ENCODE measurements at regions not wholly inside any gene's neighbourhood (a gene's known extent, or its start where the extent isn't known, plus 50 kb on each side); places are given as distances from the start of the nearest gene placed in this dataset.

GRCh38 chr7:86411814-86412213 lies 231.9 kb upstream of the GRM3 start:
- no peaks in the 10 kb centered on the region for H3K4me1 ChIP-seq (ENCODE audit: control insufficient read depth in 1 of 2, insufficient read depth in 2 of 2, low read length in 2 of 2)
- H4K20me1 ChIP-seq (ENCODE audit: insufficient read depth) = no peaks in the 10 kb centered on the region
- intact Hi-C loops (cut with micrococcal nuclease) = no loop called here
- no peaks in the 10 kb centered on the region for H3K79me2 ChIP-seq (ENCODE audit: insufficient read depth, low read length)
- H3K9me3 ChIP-seq (ENCODE audit: control insufficient read depth in 1 of 2, insufficient read depth in 1 of 2, low read depth in 1 of 2, low read length in 2 of 2) = no peaks in the 10 kb centered on the region
- H3K36me3 ChIP-seq (ENCODE audit: control insufficient read depth in 1 of 2, insufficient read depth in 2 of 2, low read length in 2 of 2) = no peaks in the 10 kb centered on the region
- no peak overlapping the region for H3K4me2 ChIP-seq (ENCODE audit: low read length)
- RAD21 ChIA-PET (ENCODE audit: low non-redundant PET in 1 of 2, low total read pairs in 2 of 2, uncharacterized antibody in 2 of 2, unreplicated experiment in 2 of 2) = no interaction called here
- no peak overlapping the region for H2AFZ ChIP-seq (ENCODE audit: low read depth, low read length, poor library complexity, severe bottlenecking)
- no peaks in the 10 kb centered on the region for H3K27me3 ChIP-seq (ENCODE audit: insufficient read depth, low read length)
- no peaks in the 10 kb centered on the region for H3K9me2 ChIP-seq (ENCODE audit: insufficient read depth)
- CTCF ChIA-PET = no interaction called here
- ATAC-seq (no peak), DNase-seq (ENCODE audit: low read depth, low spot score) (no peak)
- no peak overlapping the region for H3K4me3 ChIP-seq (replicated peaks in 1 of 2; ENCODE audit: low read depth in 1 of 2, low read length in 2 of 2)
- H3K27ac ChIP-seq (ENCODE audit: low read depth, low read length) = no peak overlapping the region
- no peak overlapping the region for H3K9ac ChIP-seq (ENCODE audit: low read length)
- no TSS peak for BruUV-seq (replicated peaks)
- POLR2A ChIA-PET = no interaction called here
- no peak for TF ChIP-seq EGR1 (IDR thresholded peaks at IDR 0.05; ENCODE audit: low read depth)
- TF ChIP-seq, protein P1, sequence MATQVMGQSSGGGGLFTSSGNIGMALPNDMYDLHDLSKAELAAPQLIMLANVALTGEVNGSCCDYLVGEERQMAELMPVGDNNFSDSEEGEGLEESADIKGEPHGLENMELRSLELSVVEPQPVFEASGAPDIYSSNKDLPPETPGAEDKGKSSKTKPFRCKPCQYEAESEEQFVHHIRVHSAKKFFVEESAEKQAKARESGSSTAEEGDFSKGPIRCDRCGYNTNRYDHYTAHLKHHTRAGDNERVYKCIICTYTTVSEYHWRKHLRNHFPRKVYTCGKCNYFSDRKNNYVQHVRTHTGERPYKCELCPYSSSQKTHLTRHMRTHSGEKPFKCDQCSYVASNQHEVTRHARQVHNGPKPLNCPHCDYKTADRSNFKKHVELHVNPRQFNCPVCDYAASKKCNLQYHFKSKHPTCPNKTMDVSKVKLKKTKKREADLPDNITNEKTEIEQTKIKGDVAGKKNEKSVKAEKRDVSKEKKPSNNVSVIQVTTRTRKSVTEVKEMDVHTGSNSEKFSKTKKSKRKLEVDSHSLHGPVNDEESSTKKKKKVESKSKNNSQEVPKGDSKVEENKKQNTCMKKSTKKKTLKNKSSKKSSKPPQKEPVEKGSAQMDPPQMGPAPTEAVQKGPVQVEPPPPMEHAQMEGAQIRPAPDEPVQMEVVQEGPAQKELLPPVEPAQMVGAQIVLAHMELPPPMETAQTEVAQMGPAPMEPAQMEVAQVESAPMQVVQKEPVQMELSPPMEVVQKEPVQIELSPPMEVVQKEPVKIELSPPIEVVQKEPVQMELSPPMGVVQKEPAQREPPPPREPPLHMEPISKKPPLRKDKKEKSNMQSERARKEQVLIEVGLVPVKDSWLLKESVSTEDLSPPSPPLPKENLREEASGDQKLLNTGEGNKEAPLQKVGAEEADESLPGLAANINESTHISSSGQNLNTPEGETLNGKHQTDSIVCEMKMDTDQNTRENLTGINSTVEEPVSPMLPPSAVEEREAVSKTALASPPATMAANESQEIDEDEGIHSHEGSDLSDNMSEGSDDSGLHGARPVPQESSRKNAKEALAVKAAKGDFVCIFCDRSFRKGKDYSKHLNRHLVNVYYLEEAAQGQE (IDR thresholded peaks at IDR 0.05; ENCODE audit: low read depth) = no peak
- TF ChIP-seq SIN3A (IDR thresholded peaks at IDR 0.05; ENCODE audit: low read depth) = no peak
- no peak for TF ChIP-seq ELF1 (IDR thresholded peaks at IDR 0.05; ENCODE audit: borderline replicate concordance, low read depth)
- no peak for TF ChIP-seq RAD21 (IDR thresholded peaks at IDR 0.05; ENCODE audit: low read depth)
- TF ChIP-seq CTCF (IDR thresholded peaks at IDR 0.05 in 2 of 3, conservative IDR thresholded peaks at IDR 0.05 in 1 of 3; ENCODE audit: borderline replicate concordance in 1 of 3, insufficient read depth in 1 of 3, low read depth in 2 of 3, low read length in 2 of 3) = no peak
- TF ChIP-seq EZH2 (IDR thresholded peaks at IDR 0.05) = no peak
- no peak for TF ChIP-seq CBX3 (IDR thresholded peaks at IDR 0.05; ENCODE audit: low read depth)
- no peak for TF ChIP-seq EZH2phosphoT487 (IDR thresholded peaks at IDR 0.05; ENCODE audit: borderline replicate concordance)
- TF ChIP-seq, protein P2, sequence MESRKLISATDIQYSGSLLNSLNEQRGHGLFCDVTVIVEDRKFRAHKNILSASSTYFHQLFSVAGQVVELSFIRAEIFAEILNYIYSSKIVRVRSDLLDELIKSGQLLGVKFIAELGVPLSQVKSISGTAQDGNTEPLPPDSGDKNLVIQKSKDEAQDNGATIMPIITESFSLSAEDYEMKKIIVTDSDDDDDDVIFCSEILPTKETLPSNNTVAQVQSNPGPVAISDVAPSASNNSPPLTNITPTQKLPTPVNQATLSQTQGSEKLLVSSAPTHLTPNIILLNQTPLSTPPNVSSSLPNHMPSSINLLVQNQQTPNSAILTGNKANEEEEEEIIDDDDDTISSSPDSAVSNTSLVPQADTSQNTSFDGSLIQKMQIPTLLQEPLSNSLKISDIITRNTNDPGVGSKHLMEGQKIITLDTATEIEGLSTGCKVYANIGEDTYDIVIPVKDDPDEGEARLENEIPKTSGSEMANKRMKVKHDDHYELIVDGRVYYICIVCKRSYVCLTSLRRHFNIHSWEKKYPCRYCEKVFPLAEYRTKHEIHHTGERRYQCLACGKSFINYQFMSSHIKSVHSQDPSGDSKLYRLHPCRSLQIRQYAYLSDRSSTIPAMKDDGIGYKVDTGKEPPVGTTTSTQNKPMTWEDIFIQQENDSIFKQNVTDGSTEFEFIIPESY (IDR thresholded peaks at IDR 0.05; ENCODE audit: extremely low read depth, insufficient replicate concordance, low read length) = no peak
- TF ChIP-seq POLR2AphosphoS5 (IDR thresholded peaks at IDR 0.05; ENCODE audit: low read depth, low read length) = no peak
- TF ChIP-seq ZFX (IDR thresholded peaks at IDR 0.05) = no peak
- TF ChIP-seq JUND (IDR thresholded peaks at IDR 0.05) = no peak
- TF ChIP-seq POLR2A (IDR thresholded peaks at IDR 0.05; ENCODE audit: borderline replicate concordance, extremely low read depth, insufficient read depth, insufficient read length) = no peak
- no peak for TF ChIP-seq CEBPB (IDR thresholded peaks at IDR 0.05; ENCODE audit: low read depth)
- no peak for TF ChIP-seq ZNF274 (IDR thresholded peaks at IDR 0.05; ENCODE audit: low read depth, low read length)
- TF ChIP-seq MAX (IDR thresholded peaks at IDR 0.05) = no peak
